PC-9 (cell line): ENCODE measurements at regions not wholly inside any gene's neighbourhood (a gene's known extent, or its start where the extent isn't known, plus 50 kb on each side); places are given as distances from the start of the nearest gene placed in this dataset.

ENCODE experiments used
- BruUV-seq: library from RNA; stranded (reverse); fragments of 400-500 nt; replicated peaks from 2 replicates; lab custom pipeline; 2021; lab: Mats Ljungman, UMichigan
- CTCF ChIA-PET: fragments of 300-600 bp; sonication (Branson Sonifier 250); formaldehyde crosslinking; loops from one replicate; lab custom pipeline; 2022; ENCODE audit warnings: antibody characterized with exemption; lab: Charles Lee
- POLR2A ChIA-PET: fragments of 300-600 bp; sonication (Branson Sonifier 250); formaldehyde crosslinking; loops from one replicate; lab custom pipeline; 2022; ENCODE audit warnings: antibody characterized with exemption; ENCODE audit not compliant: unreplicated experiment; lab: Charles Lee
- DNase-seq, 2 experiments: peaks; one replicate each; pipeline versions ENCODE4 v3.0.0 to v3.0.0-alpha.2; 2015 to 2022; ENCODE audit warnings: mixed read lengths in 1 of 2
- H2AFZ ChIP-seq: fragments of 200-600 bp; sonication (generic); 2 replicates; pipeline ENCODE4 v1.8.1; 2017; ENCODE audit warnings: antibody characterized with exemption
- H3F3A ChIP-seq: fragments of 200-600 bp; sonication (generic); 2 replicates; pipeline ENCODE4 v1.8.1; 2017; ENCODE audit warnings: antibody characterized with exemption, mild to moderate bottlenecking, low read depth; ENCODE audit not compliant: insufficient read depth
- H3K27ac ChIP-seq: fragments of 200-600 bp; sonication (generic); 2 replicates; pipeline ENCODE4 v1.6.1; 2016; ENCODE audit warnings: mixed run types
- H3K27me3 ChIP-seq: fragments of 200-600 bp; sonication (generic); 2 replicates; pipeline ENCODE4 v1.6.1; 2016; ENCODE audit warnings: low read depth, mixed run types; ENCODE audit not compliant: insufficient read depth
- H3K36me3 ChIP-seq: fragments of 200-600 bp; sonication (generic); 2 replicates; pipeline ENCODE4 v1.6.1; 2016; ENCODE audit warnings: low read depth, mixed run types
- H3K4me1 ChIP-seq: fragments of 200-600 bp; sonication (generic); replicated peaks from 2 replicates; pipeline ENCODE4 v1.6.1; 2016; ENCODE audit warnings: mixed run types; ENCODE audit not compliant: insufficient read depth
- H3K4me2 ChIP-seq: fragments of 200-600 bp; sonication (generic); 2 replicates; pipeline ENCODE4 v1.6.1; 2017; ENCODE audit warnings: mixed run types
- H3K4me3 ChIP-seq: fragments of 200-600 bp; sonication (generic); 2 replicates; pipeline ENCODE4 v1.6.1; 2016; ENCODE audit warnings: mixed run types
- H3K79me2 ChIP-seq: fragments of 200-600 bp; sonication (generic); 2 replicates; pipeline ENCODE4 v1.6.1; 2017; ENCODE audit warnings: low read depth, mixed run types
- H3K9me2 ChIP-seq: fragments of 200-600 bp; sonication (generic); 2 replicates; pipeline ENCODE4 v1.8.1; 2017; ENCODE audit warnings: mild to moderate bottlenecking; ENCODE audit not compliant: insufficient read depth
- H3K9me3 ChIP-seq: fragments of 200-600 bp; sonication (generic); 2 replicates; pipeline ENCODE4 v1.8.1; 2016; ENCODE audit warnings: low read depth; ENCODE audit not compliant: insufficient read depth
- H4K20me1 ChIP-seq: fragments of 200-600 bp; sonication (generic); 2 replicates; pipeline ENCODE4 v1.8.1; 2017; ENCODE audit not compliant: insufficient read depth
- EZH2 ChIP-seq: fragments of 200-600 bp; sonication (generic); IDR thresholded peaks from 2 replicates; pipeline ENCODE4 v1.8.0; 2017; ENCODE audit warnings: antibody characterized with exemption, low read depth
- intact Hi-C: fragments of 100-400 bp; cut with micrococcal nuclease; formaldehyde crosslinking; loops from one replicate; pipeline ENCODE4 v1.10.0; 2022; ENCODE audit not compliant: unreplicated experiment
- TF ChIP-seq, protein P1 (sequence below): fragments of 200-600 bp; sonication (generic); conservative IDR thresholded peaks from 2 replicates; pipeline ENCODE4 v1.6.1; 2017; ENCODE audit warnings: mixed run types, antibody characterized with exemption, mild to moderate bottlenecking, moderate library complexity

GRCh38 chr4:178140326-178140915 is 698.2 kb upstream of the AGA start:
- Histone ChIP-seq H3K4me2 (no peak overlapping the region), H3K9me3 (no peaks in the 10 kb centered on the region), H3K4me1 (no peaks in the 10 kb centered on the region), H3K27me3 (no peaks in the 10 kb centered on the region), H3K79me2 (no peaks in the 10 kb centered on the region), H3K9me2 (no peaks in the 10 kb centered on the region), H3K27ac (no peak overlapping the region), H3K4me3 (no peak overlapping the region), H2AFZ (no peak overlapping the region), H3K36me3 (no peaks in the 10 kb centered on the region), H3F3A (no peaks in the 10 kb centered on the region), H4K20me1 (no peaks in the 10 kb centered on the region)
- intact Hi-C loops = no loop called here
- ChIA-PET CTCF (no interaction called here), POLR2A (no interaction called here)
- no peak for DNase-seq
- no TSS peak for BruUV-seq
- no peak for TF ChIP-seq EZH2
- TF ChIP-seq, protein P1, sequence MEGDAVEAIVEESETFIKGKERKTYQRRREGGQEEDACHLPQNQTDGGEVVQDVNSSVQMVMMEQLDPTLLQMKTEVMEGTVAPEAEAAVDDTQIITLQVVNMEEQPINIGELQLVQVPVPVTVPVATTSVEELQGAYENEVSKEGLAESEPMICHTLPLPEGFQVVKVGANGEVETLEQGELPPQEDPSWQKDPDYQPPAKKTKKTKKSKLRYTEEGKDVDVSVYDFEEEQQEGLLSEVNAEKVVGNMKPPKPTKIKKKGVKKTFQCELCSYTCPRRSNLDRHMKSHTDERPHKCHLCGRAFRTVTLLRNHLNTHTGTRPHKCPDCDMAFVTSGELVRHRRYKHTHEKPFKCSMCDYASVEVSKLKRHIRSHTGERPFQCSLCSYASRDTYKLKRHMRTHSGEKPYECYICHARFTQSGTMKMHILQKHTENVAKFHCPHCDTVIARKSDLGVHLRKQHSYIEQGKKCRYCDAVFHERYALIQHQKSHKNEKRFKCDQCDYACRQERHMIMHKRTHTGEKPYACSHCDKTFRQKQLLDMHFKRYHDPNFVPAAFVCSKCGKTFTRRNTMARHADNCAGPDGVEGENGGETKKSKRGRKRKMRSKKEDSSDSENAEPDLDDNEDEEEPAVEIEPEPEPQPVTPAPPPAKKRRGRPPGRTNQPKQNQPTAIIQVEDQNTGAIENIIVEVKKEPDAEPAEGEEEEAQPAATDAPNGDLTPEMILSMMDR = no peak

- Histone ChIP-seq H3K79me2 (no peaks in the 10 kb centered on the region), H3K4me3 (no peak overlapping the region), H3K27ac (no peak overlapping the region), H4K20me1 (no peaks in the 10 kb centered on the region), H3K9me2 (no peaks in the 10 kb centered on the region), H3K9me3 (no peaks in the 10 kb centered on the region), H3K36me3 (no peaks in the 10 kb centered on the region), H3K4me2 (no peak overlapping the region), H3K4me1 (no peaks in the 10 kb centered on the region), H2AFZ (no peak overlapping the region), H3F3A (no peaks in the 10 kb centered on the region), H3K27me3 (no peaks in the 10 kb centered on the region)
- intact Hi-C loops = no loop called here
- ChIA-PET POLR2A (no interaction called here), CTCF (no interaction called here)
- no TSS peak for BruUV-seq
- DNase-seq = no peak
- TF ChIP-seq, protein P1 = no peak
- TF ChIP-seq EZH2 = no peak
Measured at GRCh38 chr4:178142724-178143123, 700.5 kb upstream of the AGA start.

DNA sequence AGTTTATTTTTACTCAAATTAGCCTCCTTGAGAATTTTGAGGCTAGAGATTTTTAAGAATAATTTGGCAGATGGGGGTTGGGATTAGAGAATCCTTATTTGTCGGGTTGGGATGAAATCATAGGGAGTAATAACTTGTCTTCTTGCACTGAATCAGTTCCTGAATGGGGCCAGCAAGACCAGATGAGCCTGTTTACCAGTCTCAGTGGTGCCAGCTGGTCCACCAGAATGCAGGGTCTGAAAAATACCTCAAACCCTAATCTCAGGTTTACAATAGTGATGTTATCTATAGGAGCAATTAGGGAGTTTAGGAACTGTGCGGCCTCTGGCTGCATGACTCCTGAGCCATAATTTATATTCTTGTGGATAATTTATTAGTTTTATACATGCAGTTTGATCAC is 705.9 kb upstream of the AGA start:
- no peaks in the 10 kb centered on the region for H3K9me3 ChIP-seq
- TF ChIP-seq, protein P1 = no peak
- no peak for TF ChIP-seq EZH2
- H3K4me1 ChIP-seq = no peaks in the 10 kb centered on the region
- ChIA-PET CTCF (no interaction called here), POLR2A (no interaction called here)
- DNase-seq = peak in 1 of 2 experiments; percentile 37
- no peaks in the 10 kb centered on the region for H3K9me2 ChIP-seq
- H3K27me3 ChIP-seq = no peaks in the 10 kb centered on the region
- no peak overlapping the region for H3K4me3 ChIP-seq
- H3K79me2 ChIP-seq = no peaks in the 10 kb centered on the region
- H3K36me3 ChIP-seq = no peaks in the 10 kb centered on the region
- H4K20me1 ChIP-seq = no peaks in the 10 kb centered on the region
- intact Hi-C loops = no loop called here
- no peak overlapping the region for H3K27ac ChIP-seq
- no peak overlapping the region for H3K4me2 ChIP-seq
- H3F3A ChIP-seq = no peaks in the 10 kb centered on the region
- no TSS peak for BruUV-seq
- H2AFZ ChIP-seq = no peak overlapping the region
